ENCODE measurements at regions not wholly inside any gene's neighbourhood (a gene's known extent, or its start where the extent isn't known, plus 50 kb on each side); places are given as distances from the start of the nearest gene placed in this dataset.

- TF ChIP-seq ZSCAN5A (CRISPR knock-in tag; IDR thresholded peaks at IDR 0.05; ENCODE audit: borderline replicate concordance) (0 out of 2 replicates have a peak, but pooled peaks have one; percentile 58), HNF1A (IDR thresholded peaks at IDR 0.05; ENCODE audit: low read depth) (peak; percentile 96), HNF1A (CRISPR knock-in tag; IDR thresholded peaks at IDR 0.05; ENCODE audit: borderline replicate concordance) (peak; percentile 87), SOX13 (IDR thresholded peaks at IDR 0.05) (peak; percentile 42; the same call in 1 of the 2 replicates), SOX13 (CRISPR knock-in tag; conservative IDR thresholded peaks at IDR 0.05 in 1 of 2, IDR thresholded peaks at IDR 0.05 in 1 of 2) (peak in 1 of 2 experiments; percentile 75; a peak in 2 of 4 replicates), BRF2 (CRISPR knock-in tag; IDR thresholded peaks at IDR 0.05) (no peak), LCORL (IDR thresholded peaks at IDR 0.05) (no peak), LCORL (CRISPR knock-in tag; IDR thresholded peaks at IDR 0.05) (peak; percentile 51; the same call in 1 of the 2 replicates), ZFP41 (CRISPR knock-in tag; IDR thresholded peaks at IDR 0.05; ENCODE audit: borderline replicate concordance) (no peak), KDM1A (CRISPR knock-in tag; IDR thresholded peaks at IDR 0.05) (0 out of 2 replicates have a peak, but pooled peaks have one; percentile 41), ZFP1 (CRISPR knock-in tag; IDR thresholded peaks at IDR 0.05) (0 out of 2 replicates have a peak, but pooled peaks have one; percentile 40), MEIS1 (CRISPR knock-in tag; IDR thresholded peaks at IDR 0.05; ENCODE audit: borderline replicate concordance) (peak; percentile 51; the same call in 1 of the 2 replicates), PRDM15 (CRISPR knock-in tag; IDR thresholded peaks at IDR 0.05) (no peak), ETV6 (CRISPR knock-in tag; conservative IDR thresholded peaks at IDR 0.05) (no peak), ZSCAN22 (CRISPR knock-in tag; IDR thresholded peaks at IDR 0.05) (peak; percentile 51; the same call in 1 of the 2 replicates), LRRFIP1 (CRISPR knock-in tag; conservative IDR thresholded peaks at IDR 0.05) (no peak)
These were observed 146.4 kb upstream of the LIPC start (continued) for GRCh38 chr15:58285212-58285920.
